ENCODE measurements at regions not wholly inside any gene's neighbourhood (a gene's known extent, or its start where the extent isn't known, plus 50 kb on each side); places are given as distances from the start of the nearest gene placed in this dataset.

- Histone ChIP-seq H3K9me3 (ENCODE audit: control insufficient read depth in 2 of 2, low read length in 2 of 2) (no peaks in the 10 kb centered on the region), H3K27me3 (ENCODE audit: control insufficient read depth, insufficient read depth, low read length) (no peaks in the 10 kb centered on the region), H3K4me1 (ENCODE audit: control insufficient read depth, insufficient read depth, low read length, poor library complexity, severe bottlenecking) (no peaks in the 10 kb centered on the region), H3K36me3 (ENCODE audit: control insufficient read depth, insufficient read depth, low read length) (no peaks in the 10 kb centered on the region), H3K4me3 (ENCODE audit: low read depth, low read length) (no peak overlapping the region), H3K27ac (ENCODE audit: insufficient read depth, low read length, poor library complexity, severe bottlenecking) (no peak overlapping the region)
- ATAC-seq (ENCODE audit: low read depth in 2 of 2) (no peak), DNase-seq (no peak)
- no peaks in the 10 kb centered on the region for H3K27me3 Mint-ChIP-seq
- no peak overlapping the region for H3K27ac Mint-ChIP-seq
- H3K4me1 Mint-ChIP-seq, result no peaks in the 10 kb centered on the region
- no peak overlapping the region for H3K4me3 Mint-ChIP-seq
- H3K9me3 Mint-ChIP-seq, result peaks cover 2 to 7% (median 3%) of the 10 kb centered on the region in 7 donors
- no peaks in the 10 kb centered on the region for H3K36me3 Mint-ChIP-seq
These were observed 501.9 kb downstream of the SHISA9 start for GRCh38 chr16:13403326-13403725.

- H3K4me3 Mint-ChIP-seq, result no peak overlapping the region
- H3K36me3 Mint-ChIP-seq, result no peaks in the 10 kb centered on the region
- H3K9me3 Mint-ChIP-seq, result peaks cover 0 to 7% (median 2%) of the 10 kb centered on the region in 7 donors
- no peaks in the 10 kb centered on the region for H3K4me1 Mint-ChIP-seq
- Histone ChIP-seq H3K36me3 (ENCODE audit: control insufficient read depth, insufficient read depth, low read length) (no peaks in the 10 kb centered on the region), H3K4me3 (ENCODE audit: low read depth, low read length) (no peak overlapping the region), H3K4me1 (ENCODE audit: control insufficient read depth, insufficient read depth, low read length, poor library complexity, severe bottlenecking) (no peaks in the 10 kb centered on the region), H3K27ac (ENCODE audit: insufficient read depth, low read length, poor library complexity, severe bottlenecking) (no peak overlapping the region), H3K9me3 (ENCODE audit: control insufficient read depth in 2 of 2, low read length in 2 of 2) (no peaks in the 10 kb centered on the region), H3K27me3 (ENCODE audit: control insufficient read depth, insufficient read depth, low read length) (no peaks in the 10 kb centered on the region)
- DNase-seq (no peak), ATAC-seq (ENCODE audit: low read depth in 2 of 2) (no peak)
- H3K27ac Mint-ChIP-seq, result no peak overlapping the region
- H3K27me3 Mint-ChIP-seq, result no peaks in the 10 kb centered on the region
These were observed 505.8 kb upstream of the ERCC4 start for GRCh38 chr16:13414154-13414553.

GRCh38 chr16:13419589-13419988 is 500.4 kb upstream of the ERCC4 start:
- H3K27me3 ChIP-seq (ENCODE audit: control insufficient read depth, insufficient read depth, low read length), result no peaks in the 10 kb centered on the region

GRCh38 chr16:13421726-13422125 is 498.2 kb upstream of the ERCC4 start:
- H3K27ac Mint-ChIP-seq, result no peak overlapping the region
- H3K36me3 Mint-ChIP-seq, result no peaks in the 10 kb centered on the region
- no peaks in the 10 kb centered on the region for H3K4me1 ChIP-seq (ENCODE audit: control insufficient read depth, insufficient read depth, low read length, poor library complexity, severe bottlenecking)
- H3K27me3 Mint-ChIP-seq, result no peaks in the 10 kb centered on the region
- no peaks in the 10 kb centered on the region for H3K4me1 Mint-ChIP-seq
- DNase-seq (no peak), ATAC-seq (ENCODE audit: low read depth in 2 of 2) (no peak)
- no peak overlapping the region for H3K4me3 ChIP-seq (ENCODE audit: low read depth, low read length)
- no peaks in the 10 kb centered on the region for H3K27me3 ChIP-seq (ENCODE audit: control insufficient read depth, insufficient read depth, low read length)
- peaks cover 0 to 6% (median 0%) of the 10 kb centered on the region in 7 donors for H3K9me3 Mint-ChIP-seq
- no peaks in the 10 kb centered on the region for H3K36me3 ChIP-seq (ENCODE audit: control insufficient read depth, insufficient read depth, low read length)
- no peak overlapping the region for H3K4me3 Mint-ChIP-seq
- no peak overlapping the region for H3K27ac ChIP-seq (ENCODE audit: insufficient read depth, low read length, poor library complexity, severe bottlenecking)
- no peaks in the 10 kb centered on the region for H3K9me3 ChIP-seq (ENCODE audit: control insufficient read depth in 2 of 2, low read length in 2 of 2)

More at GRCh38 chr16:13419589-13419988, 500.4 kb upstream of the ERCC4 start:
- H3K9me3 Mint-ChIP-seq, result peaks cover 0 to 4% (median 3%) of the 10 kb centered on the region in 7 donors
- H3K4me3 Mint-ChIP-seq, result no peak overlapping the region
- H3K36me3 Mint-ChIP-seq, result no peaks in the 10 kb centered on the region
- Histone ChIP-seq H3K4me3 (ENCODE audit: low read depth, low read length) (no peak overlapping the region), H3K4me1 (ENCODE audit: control insufficient read depth, insufficient read depth, low read length, poor library complexity, severe bottlenecking) (no peaks in the 10 kb centered on the region), H3K36me3 (ENCODE audit: control insufficient read depth, insufficient read depth, low read length) (no peaks in the 10 kb centered on the region), H3K9me3 (ENCODE audit: control insufficient read depth in 2 of 2, low read length in 2 of 2) (no peaks in the 10 kb centered on the region), H3K27ac (ENCODE audit: insufficient read depth, low read length, poor library complexity, severe bottlenecking) (no peak overlapping the region)
- ATAC-seq (ENCODE audit: low read depth in 2 of 2), result no peak
- H3K4me1 Mint-ChIP-seq, result no peaks in the 10 kb centered on the region
- no peak for DNase-seq
- no peak overlapping the region for H3K27ac Mint-ChIP-seq
- no peaks in the 10 kb centered on the region for H3K27me3 Mint-ChIP-seq

GRCh38 chr16:13425836-13426235 is 494.1 kb upstream of the ERCC4 start:
- ATAC-seq (ENCODE audit: low read depth in 2 of 2) (no peak), DNase-seq (no peak)
- no peaks in the 10 kb centered on the region for H3K36me3 Mint-ChIP-seq
- Histone ChIP-seq H3K4me1 (ENCODE audit: control insufficient read depth, insufficient read depth, low read length, poor library complexity, severe bottlenecking) (no peaks in the 10 kb centered on the region), H3K27me3 (ENCODE audit: control insufficient read depth, insufficient read depth, low read length) (no peaks in the 10 kb centered on the region), H3K27ac (ENCODE audit: insufficient read depth, low read length, poor library complexity, severe bottlenecking) (no peak overlapping the region), H3K36me3 (ENCODE audit: control insufficient read depth, insufficient read depth, low read length) (no peaks in the 10 kb centered on the region), H3K9me3 (ENCODE audit: control insufficient read depth in 2 of 2, low read length in 2 of 2) (no peaks in the 10 kb centered on the region), H3K4me3 (ENCODE audit: low read depth, low read length) (no peak overlapping the region)
- H3K27me3 Mint-ChIP-seq, result no peaks in the 10 kb centered on the region
- H3K9me3 Mint-ChIP-seq, result peaks cover 0 to 7% (median 2%) of the 10 kb centered on the region in 7 donors
- no peak overlapping the region for H3K4me3 Mint-ChIP-seq
- no peaks in the 10 kb centered on the region for H3K4me1 Mint-ChIP-seq
- H3K27ac Mint-ChIP-seq, result no peak overlapping the region

- no peak overlapping the region for H3K27ac ChIP-seq (ENCODE audit: insufficient read depth, low read length, poor library complexity, severe bottlenecking)
- H3K27me3 ChIP-seq (ENCODE audit: control insufficient read depth, insufficient read depth, low read length), result no peaks in the 10 kb centered on the region
- H3K9me3 ChIP-seq (ENCODE audit: control insufficient read depth in 2 of 2, low read length in 2 of 2), result no peaks in the 10 kb centered on the region
- no peaks in the 10 kb centered on the region for H3K36me3 ChIP-seq (ENCODE audit: control insufficient read depth, insufficient read depth, low read length)
- no peak overlapping the region for H3K4me3 Mint-ChIP-seq
- no peaks in the 10 kb centered on the region for H3K4me1 ChIP-seq (ENCODE audit: control insufficient read depth, insufficient read depth, low read length, poor library complexity, severe bottlenecking)
- ATAC-seq (ENCODE audit: low read depth in 2 of 2), result no peak
- DNase-seq, result no peak
- no peaks in the 10 kb centered on the region for H3K36me3 Mint-ChIP-seq
- H3K4me3 ChIP-seq (ENCODE audit: low read depth, low read length), result no peak overlapping the region
- no peaks in the 10 kb centered on the region for H3K4me1 Mint-ChIP-seq
- H3K27ac Mint-ChIP-seq, result no peak overlapping the region
- peaks cover 0 to 7% (median 2%) of the 10 kb centered on the region in 7 donors for H3K9me3 Mint-ChIP-seq
- no peaks in the 10 kb centered on the region for H3K27me3 Mint-ChIP-seq
These were observed 493.7 kb upstream of the ERCC4 start for GRCh38 chr16:13426269-13426668.

GRCh38 chr16:13426736-13427135 is 493.2 kb upstream of the ERCC4 start:
- Histone ChIP-seq H3K4me1 (ENCODE audit: control insufficient read depth, insufficient read depth, low read length, poor library complexity, severe bottlenecking) (no peaks in the 10 kb centered on the region), H3K4me3 (ENCODE audit: low read depth, low read length) (no peak overlapping the region), H3K9me3 (ENCODE audit: control insufficient read depth in 2 of 2, low read length in 2 of 2) (no peaks in the 10 kb centered on the region), H3K36me3 (ENCODE audit: control insufficient read depth, insufficient read depth, low read length) (no peaks in the 10 kb centered on the region), H3K27me3 (ENCODE audit: control insufficient read depth, insufficient read depth, low read length) (no peaks in the 10 kb centered on the region), H3K27ac (ENCODE audit: insufficient read depth, low read length, poor library complexity, severe bottlenecking) (no peak overlapping the region)
- H3K4me1 Mint-ChIP-seq, result no peaks in the 10 kb centered on the region
- no peak overlapping the region for H3K27ac Mint-ChIP-seq
- ATAC-seq (ENCODE audit: low read depth in 2 of 2), result no peak
- DNase-seq, result no peak
- H3K27me3 Mint-ChIP-seq, result no peaks in the 10 kb centered on the region
- H3K9me3 Mint-ChIP-seq, result peaks cover 0 to 7% (median 2%) of the 10 kb centered on the region in 7 donors
- H3K36me3 Mint-ChIP-seq, result no peaks in the 10 kb centered on the region
- no peak overlapping the region for H3K4me3 Mint-ChIP-seq

GRCh38 chr16:13427943-13428342 is 492.0 kb upstream of the ERCC4 start:
- no peak for DNase-seq
- Mint-ChIP-seq H3K9me3 (peaks cover 0 to 7% (median 2%) of the 10 kb centered on the region in 7 donors), H3K4me1 (no peaks in the 10 kb centered on the region), H3K4me3 (no peak overlapping the region), H3K27ac (no peak overlapping the region), H3K27me3 (no peaks in the 10 kb centered on the region), H3K36me3 (no peaks in the 10 kb centered on the region)
- H3K27me3 ChIP-seq (ENCODE audit: control insufficient read depth, insufficient read depth, low read length), result no peaks in the 10 kb centered on the region
- H3K4me1 ChIP-seq (ENCODE audit: control insufficient read depth, insufficient read depth, low read length, poor library complexity, severe bottlenecking), result no peaks in the 10 kb centered on the region
- no peak for ATAC-seq (ENCODE audit: low read depth in 2 of 2)
- H3K9me3 ChIP-seq (ENCODE audit: control insufficient read depth in 2 of 2, low read length in 2 of 2), result no peaks in the 10 kb centered on the region
- no peak overlapping the region for H3K4me3 ChIP-seq (ENCODE audit: low read depth, low read length)
- no peak overlapping the region for H3K27ac ChIP-seq (ENCODE audit: insufficient read depth, low read length, poor library complexity, severe bottlenecking)
- H3K36me3 ChIP-seq (ENCODE audit: control insufficient read depth, insufficient read depth, low read length), result no peaks in the 10 kb centered on the region
